SK-N-MC (cell line): ENCODE measurements at regions not wholly inside any gene's neighbourhood (a gene's known extent, or its start where the extent isn't known, plus 50 kb on each side); places are given as distances from the start of the nearest gene placed in this dataset.

Experiments used
- EZH2 ChIP-seq: fragments of 200-600 bp; sonication (generic); IDR thresholded peaks from one replicate; pipeline ENCODE4 v1.6.1; 2017; ENCODE audit warnings: antibody characterized with exemption
- FOXP2 ChIP-seq: optimal IDR thresholded peaks from 2 replicates; pipeline ENCODE3; 2011; ENCODE audit warnings: mild to moderate bottlenecking, moderate library complexity; ENCODE audit not compliant: insufficient read depth; ENCODE audit errors: extremely low read length, control extremely low read depth
- POLR2AphosphoS5 ChIP-seq: IDR thresholded peaks from 2 replicates; pipeline ENCODE4 v1.6.1; 2012; ENCODE audit warnings: mild to moderate bottlenecking, low read depth, low read length, borderline replicate concordance

- TF ChIP-seq POLR2AphosphoS5 (no peak), EZH2 (no peak), FOXP2 (no peak)
These were observed 76.5 kb upstream of the EGLN3 start for GRCh38 chr14:34027130-34027989.
